Stomach smooth muscle (tissue), 2 donors: ENCODE measurements at regions not wholly inside any gene's neighbourhood (a gene's known extent, or its start where the extent isn't known, plus 50 kb on each side); places are given as distances from the start of the nearest gene placed in this dataset.

Source experiments
- H3K27ac ChIP-seq: one replicate; pipeline ENCODE4 v1.7.0; 2013; ENCODE audit warnings: mild to moderate bottlenecking, low read length, inconsistent platforms
- H3K27me3 ChIP-seq, 2 donors: one replicate each; pipeline ENCODE4 v1.7.0; 2013; ENCODE audit warnings: low read length in 2 of 2; ENCODE audit not compliant: insufficient read depth in 2 of 2, control insufficient read depth in 1 of 2
- H3K36me3 ChIP-seq, 2 donors: one replicate each; pipeline ENCODE4 v1.7.0; 2013; ENCODE audit warnings: low read length in 2 of 2; ENCODE audit not compliant: control insufficient read depth in 2 of 2, insufficient read depth in 2 of 2
- H3K4me1 ChIP-seq: one replicate; pipeline ENCODE4 v1.7.0; 2013; ENCODE audit warnings: low read length; ENCODE audit not compliant: control insufficient read depth, insufficient read depth
- H3K4me3 ChIP-seq, 2 donors: one replicate each; pipeline ENCODE4 v1.7.0; 2013; ENCODE audit warnings: low read length in 2 of 2
- H3K9ac ChIP-seq, 2 donors: one replicate each; pipeline ENCODE4 v1.7.0; 2013; ENCODE audit warnings: low read length in 2 of 2, mild to moderate bottlenecking in 1 of 2
- H3K9me3 ChIP-seq, 2 donors: one replicate each; pipeline ENCODE4 v1.7.0; 2013; ENCODE audit warnings: low read length in 2 of 2; ENCODE audit not compliant: control insufficient read depth in 2 of 2
- donor health status: healthy.
- donor health status: Pancreatic carcinoma.

GRCh38 chr11:56906683-56907148, 82.0 kb upstream of the OR5AK2 start:
- H3K27me3 ChIP-seq, result no peaks in the 10 kb centered on the region
- H3K27ac ChIP-seq, result no peak overlapping the region
- no peaks in the 10 kb centered on the region for H3K9me3 ChIP-seq
- H3K4me1 ChIP-seq, result no peaks in the 10 kb centered on the region
- H3K4me3 ChIP-seq, result no peak overlapping the region
- no peak overlapping the region for H3K9ac ChIP-seq
- H3K36me3 ChIP-seq, result no peaks in the 10 kb centered on the region

DNA sequence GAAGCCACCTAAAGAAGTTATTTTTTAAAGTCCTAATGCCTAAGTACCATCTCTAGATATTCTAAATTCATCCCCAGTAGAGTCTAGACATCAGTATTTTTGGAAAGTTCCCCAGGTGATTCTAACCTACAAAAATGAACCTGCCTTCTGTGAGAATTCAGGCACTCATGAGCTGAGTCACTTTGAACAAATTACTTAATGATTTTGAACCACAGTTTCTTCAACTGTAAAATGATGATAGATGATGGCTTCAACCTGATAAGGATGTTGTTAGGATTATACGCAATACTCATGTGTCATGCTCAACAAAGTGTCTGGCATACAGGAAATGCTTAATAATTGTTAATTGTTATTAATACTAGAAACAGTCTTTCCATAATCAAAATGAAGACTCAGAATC, 82.8 kb upstream of the OR5AK2 start:
- Histone ChIP-seq H3K27me3 (no peaks in the 10 kb centered on the region), H3K4me3 (no peak overlapping the region), H3K4me1 (no peaks in the 10 kb centered on the region), H3K9me3 (no peaks in the 10 kb centered on the region), H3K36me3 (no peaks in the 10 kb centered on the region), H3K27ac (no peak overlapping the region), H3K9ac (no peak overlapping the region)

- Histone ChIP-seq H3K4me3 (no peak overlapping the region), H3K4me1 (no peaks in the 10 kb centered on the region), H3K9me3 (no peaks in the 10 kb centered on the region), H3K27me3 (no peaks in the 10 kb centered on the region), H3K36me3 (no peaks in the 10 kb centered on the region), H3K27ac (no peak overlapping the region), H3K9ac (no peak overlapping the region)
Observed at GRCh38 chr11:56905442-56905841, 83.3 kb upstream of the OR5AK2 start.

GRCh38 chr11:56898856-56899255, 89.9 kb upstream of the OR5AK2 start:
- Histone ChIP-seq H3K9me3 (no peaks in the 10 kb centered on the region), H3K36me3 (no peaks in the 10 kb centered on the region), H3K4me3 (no peak overlapping the region), H3K4me1 (no peaks in the 10 kb centered on the region), H3K27ac (no peak overlapping the region), H3K27me3 (no peaks in the 10 kb centered on the region), H3K9ac (no peak overlapping the region)

GRCh38 chr11:56890584-56891305, 98.0 kb upstream of the OR5AK2 start:
- Histone ChIP-seq H3K4me1 (no peaks in the 10 kb centered on the region), H3K4me3 (no peak overlapping the region), H3K36me3 (no peaks in the 10 kb centered on the region)

GRCh38 chr11:56889986-56890385, 98.7 kb upstream of the OR5AK2 start:
- no peak overlapping the region for H3K27ac ChIP-seq
- no peak overlapping the region for H3K4me3 ChIP-seq

More at GRCh38 chr11:56890584-56891305, 98.0 kb upstream of the OR5AK2 start:
- Histone ChIP-seq H3K9me3 (no peaks in the 10 kb centered on the region), H3K27ac (no peak overlapping the region), H3K9ac (no peak overlapping the region), H3K27me3 (no peaks in the 10 kb centered on the region)

DNA sequence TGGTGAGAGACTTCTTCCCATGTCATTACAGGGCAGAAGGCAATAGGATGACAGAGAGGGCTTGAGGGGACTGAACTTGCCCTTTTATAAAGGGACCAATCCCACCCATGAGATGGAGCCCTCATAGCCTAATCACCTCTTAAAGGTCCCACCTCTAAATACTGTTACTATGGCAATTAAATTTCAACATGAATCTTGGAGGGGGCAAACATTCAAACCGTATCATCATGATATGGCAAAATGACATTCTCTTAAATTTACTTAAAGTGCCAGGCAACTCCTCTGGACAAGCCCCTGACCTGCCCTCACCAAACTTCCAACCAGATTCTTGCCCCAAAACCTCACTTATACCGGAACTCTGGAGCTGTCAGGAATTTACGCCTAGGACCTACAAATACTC, 100.8 kb upstream of the OR5AK2 start:
- Histone ChIP-seq H3K4me3 (no peak overlapping the region), H3K9ac (no peak overlapping the region), H3K4me1 (no peaks in the 10 kb centered on the region), H3K27me3 (no peaks in the 10 kb centered on the region), H3K9me3 (no peaks in the 10 kb centered on the region), H3K27ac (no peak overlapping the region), H3K36me3 (no peaks in the 10 kb centered on the region)

More at GRCh38 chr11:56889986-56890385, 98.7 kb upstream of the OR5AK2 start:
- Histone ChIP-seq H3K4me1 (no peaks in the 10 kb centered on the region), H3K27me3 (no peaks in the 10 kb centered on the region), H3K9ac (no peak overlapping the region), H3K9me3 (no peaks in the 10 kb centered on the region), H3K36me3 (no peaks in the 10 kb centered on the region)

DNA sequence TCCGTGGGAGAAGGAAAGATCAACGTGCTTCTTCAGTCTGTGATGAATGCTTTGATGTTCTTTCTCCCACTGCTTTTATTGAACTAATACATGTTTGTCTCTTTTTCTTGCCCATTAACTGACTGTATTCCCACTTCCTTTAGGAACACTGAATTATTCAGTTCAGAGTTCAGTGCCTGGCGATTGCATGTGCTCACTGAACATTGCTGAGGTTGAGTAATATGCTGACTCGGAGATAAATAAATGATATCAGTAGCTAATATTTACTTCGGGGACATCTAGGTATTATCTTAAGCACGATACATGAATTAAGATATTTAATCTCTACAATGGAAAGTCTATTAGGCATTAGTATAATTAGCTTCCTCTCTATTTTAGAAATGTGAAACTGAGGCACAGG, 102.3 kb upstream of the OR5AK2 start:
- no peaks in the 10 kb centered on the region for H3K4me1 ChIP-seq
- H3K9ac ChIP-seq, result no peak overlapping the region
- no peaks in the 10 kb centered on the region for H3K27me3 ChIP-seq
- no peaks in the 10 kb centered on the region for H3K36me3 ChIP-seq
- no peak overlapping the region for H3K27ac ChIP-seq
- H3K9me3 ChIP-seq, result no peaks in the 10 kb centered on the region
- no peak overlapping the region for H3K4me3 ChIP-seq

DNA sequence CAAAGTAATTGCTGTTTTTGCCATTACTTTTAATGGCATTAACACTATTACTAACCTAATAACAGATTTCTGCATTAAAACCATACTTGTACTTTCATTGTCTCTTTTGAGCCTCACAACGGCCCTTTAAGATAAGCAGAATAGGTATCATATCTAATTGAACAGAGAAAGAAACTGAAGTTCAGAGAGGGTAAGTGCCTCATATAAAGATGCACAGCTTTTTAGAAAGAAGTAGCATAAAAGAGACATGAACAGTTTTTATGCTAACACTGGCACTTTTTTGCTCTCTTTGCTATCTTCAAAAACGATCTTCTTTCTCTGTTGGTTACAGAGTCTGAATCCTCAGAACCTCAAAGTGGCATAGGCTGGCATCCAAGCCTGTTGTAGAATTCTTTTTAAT, 102.9 kb upstream of the OR5AK2 start:
- Histone ChIP-seq H3K4me1 (no peaks in the 10 kb centered on the region), H3K27me3 (no peaks in the 10 kb centered on the region), H3K36me3 (no peaks in the 10 kb centered on the region), H3K9ac (no peak overlapping the region), H3K9me3 (no peaks in the 10 kb centered on the region), H3K27ac (no peak overlapping the region), H3K4me3 (no peak overlapping the region)

- no peak overlapping the region for H3K27ac ChIP-seq
- no peaks in the 10 kb centered on the region for H3K9me3 ChIP-seq
- H3K36me3 ChIP-seq, result no peaks in the 10 kb centered on the region
- H3K27me3 ChIP-seq, result no peaks in the 10 kb centered on the region
- no peak overlapping the region for H3K4me3 ChIP-seq
- peak overlapping the region in 1 of 2 donors; percentile 13 for H3K9ac ChIP-seq
- no peaks in the 10 kb centered on the region for H3K4me1 ChIP-seq
Observed at GRCh38 chr11:56885177-56885576, 103.5 kb upstream of the OR5AK2 start.

DNA sequence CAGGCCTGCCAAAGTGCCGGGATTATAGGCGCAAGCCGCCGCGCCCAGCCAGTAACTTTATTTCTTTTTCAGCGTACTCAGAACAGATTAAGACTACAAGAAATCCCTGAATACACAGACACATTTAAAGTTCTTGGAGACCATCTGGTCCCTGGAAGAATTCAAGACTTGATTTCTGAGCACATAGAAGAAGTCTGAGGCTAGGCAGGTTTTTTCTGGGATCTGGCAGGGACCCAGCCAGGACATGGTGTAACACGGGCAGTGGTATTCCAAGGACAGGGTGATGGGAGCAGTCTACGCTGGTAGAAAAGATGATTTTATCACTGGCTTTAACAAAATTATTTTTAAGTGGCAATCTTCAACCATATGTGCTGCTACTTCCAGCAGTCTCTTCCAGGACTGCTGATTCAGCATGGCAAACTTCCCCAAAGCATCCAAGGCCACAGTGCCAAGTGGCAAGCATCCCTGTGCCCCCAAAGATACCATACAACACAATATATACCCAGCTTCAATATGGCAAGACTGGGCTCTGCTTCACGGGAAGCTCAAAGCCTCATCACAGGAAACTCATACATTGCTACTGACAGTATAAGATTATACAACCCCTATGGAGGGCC, 105.2 kb upstream of the OR5AK2 start:
- no peak overlapping the region for H3K4me3 ChIP-seq
- no peak overlapping the region for H3K9ac ChIP-seq
- no peaks in the 10 kb centered on the region for H3K27me3 ChIP-seq
- H3K9me3 ChIP-seq, result no peaks in the 10 kb centered on the region
- no peak overlapping the region for H3K27ac ChIP-seq
- H3K36me3 ChIP-seq, result no peaks in the 10 kb centered on the region
- H3K4me1 ChIP-seq, result no peaks in the 10 kb centered on the region
